A549 (cell line): ENCODE measurements at regions not wholly inside any gene's neighbourhood (a gene's known extent, or its start where the extent isn't known, plus 50 kb on each side); places are given as distances from the start of the nearest gene placed in this dataset.

Experiments
- RFX5 ChIP-seq: fragments of 450-650 bp; IDR thresholded peaks from 2 replicates; pipeline ENCODE4 v1.7.1; 2014; ENCODE audit warnings: antibody characterized with exemption, mild to moderate bottlenecking, moderate library complexity
- RNF2 ChIP-seq: fragments of 200-600 bp; sonication (generic); IDR thresholded peaks from 2 replicates; pipeline ENCODE4 v1.6.1; 2016; ENCODE audit warnings: low read depth, mild to moderate bottlenecking, antibody characterized with exemption, moderate library complexity, borderline replicate concordance

GRCh38 chr16:65700596-65700995 lies 578.7 kb upstream of the CDH11 start:
- TF ChIP-seq RFX5 (no peak), RNF2 (no peak)
